ENCODE measurements at regions not wholly inside any gene's neighbourhood (a gene's known extent, or its start where the extent isn't known, plus 50 kb on each side); places are given as distances from the start of the nearest gene placed in this dataset.

DNA sequence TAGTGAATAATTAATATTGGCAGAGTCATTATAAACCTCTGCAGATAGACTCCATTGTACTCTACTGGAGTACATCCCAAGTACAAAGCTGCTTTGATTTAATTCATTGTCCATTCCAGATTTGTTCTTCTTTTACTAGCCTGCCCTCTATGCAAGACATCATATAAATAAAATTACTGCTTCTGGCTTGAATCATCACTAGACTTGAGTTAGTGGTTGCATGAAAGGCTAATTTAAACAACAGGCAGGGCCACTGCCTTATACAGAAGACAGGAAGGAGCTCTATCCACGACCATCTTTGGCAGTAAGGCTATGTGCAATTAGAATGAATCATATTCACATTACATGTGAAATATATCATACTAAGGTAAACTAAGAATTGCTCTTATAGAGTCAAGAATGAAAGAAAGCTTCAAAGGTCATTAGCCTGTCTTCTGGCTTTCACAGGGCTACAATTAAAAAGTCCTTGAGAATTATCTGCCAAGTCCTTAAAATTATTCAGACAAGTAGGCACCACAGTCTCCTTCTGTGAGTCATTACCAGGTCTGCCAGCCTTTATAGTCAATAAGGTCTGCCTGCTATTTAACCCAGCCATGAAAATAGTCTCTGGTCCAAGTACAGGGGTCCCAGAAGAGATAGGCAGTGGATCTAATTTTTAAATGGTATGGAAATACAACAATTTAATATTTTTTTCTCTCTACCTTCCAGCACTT is 631.8 kb downstream of the TMTC2 start:
- no peaks in the 10 kb centered on the region for H3K27me3 ChIP-seq
- TF ChIP-seq, protein P1, sequence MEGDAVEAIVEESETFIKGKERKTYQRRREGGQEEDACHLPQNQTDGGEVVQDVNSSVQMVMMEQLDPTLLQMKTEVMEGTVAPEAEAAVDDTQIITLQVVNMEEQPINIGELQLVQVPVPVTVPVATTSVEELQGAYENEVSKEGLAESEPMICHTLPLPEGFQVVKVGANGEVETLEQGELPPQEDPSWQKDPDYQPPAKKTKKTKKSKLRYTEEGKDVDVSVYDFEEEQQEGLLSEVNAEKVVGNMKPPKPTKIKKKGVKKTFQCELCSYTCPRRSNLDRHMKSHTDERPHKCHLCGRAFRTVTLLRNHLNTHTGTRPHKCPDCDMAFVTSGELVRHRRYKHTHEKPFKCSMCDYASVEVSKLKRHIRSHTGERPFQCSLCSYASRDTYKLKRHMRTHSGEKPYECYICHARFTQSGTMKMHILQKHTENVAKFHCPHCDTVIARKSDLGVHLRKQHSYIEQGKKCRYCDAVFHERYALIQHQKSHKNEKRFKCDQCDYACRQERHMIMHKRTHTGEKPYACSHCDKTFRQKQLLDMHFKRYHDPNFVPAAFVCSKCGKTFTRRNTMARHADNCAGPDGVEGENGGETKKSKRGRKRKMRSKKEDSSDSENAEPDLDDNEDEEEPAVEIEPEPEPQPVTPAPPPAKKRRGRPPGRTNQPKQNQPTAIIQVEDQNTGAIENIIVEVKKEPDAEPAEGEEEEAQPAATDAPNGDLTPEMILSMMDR (IDR thresholded peaks at IDR 0.05), result no peak
- intact Hi-C loops (cut with DNase I), result no loop called here

DNA sequence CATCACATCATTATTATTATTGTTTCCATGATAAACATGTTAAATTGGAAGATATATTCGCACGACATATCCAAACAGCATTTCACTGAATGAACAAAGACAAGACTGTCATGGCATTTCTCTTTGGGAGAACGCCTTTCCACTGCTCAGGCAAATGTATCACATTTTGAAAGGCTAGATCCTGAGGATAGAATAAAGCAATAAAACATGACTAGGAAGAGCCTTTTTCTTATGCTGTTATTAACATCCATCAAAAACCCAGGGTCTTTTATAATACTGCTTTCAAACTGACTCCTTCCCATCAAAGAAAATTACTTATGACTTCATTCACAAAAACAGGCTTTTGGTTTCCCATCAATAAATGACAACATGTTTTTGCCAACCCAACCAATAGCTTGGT is 630.9 kb downstream of the TMTC2 start:
- H3K4me1 ChIP-seq, result no peaks in the 10 kb centered on the region
- intact Hi-C loops (cut with DNase I), result no loop called here
- no peak overlapping the region for H3K27ac ChIP-seq
- H3K36me3 ChIP-seq, result no peaks in the 10 kb centered on the region
- TF ChIP-seq, protein P1 (IDR thresholded peaks at IDR 0.05), result no peak
- no peak overlapping the region for H3K4me3 ChIP-seq
- DNase-seq (ENCODE audit: low spot score in 2 of 2), result no peak
- H3K27me3 ChIP-seq, result no peaks in the 10 kb centered on the region
- H3K9me3 ChIP-seq, result no peaks in the 10 kb centered on the region

More for the DNA sequence above, 631.8 kb downstream of the TMTC2 start:
- Histone ChIP-seq H3K4me3 (no peak overlapping the region), H3K27ac (no peak overlapping the region), H3K9me3 (no peaks in the 10 kb centered on the region), H3K36me3 (no peaks in the 10 kb centered on the region), H3K4me1 (no peaks in the 10 kb centered on the region)
- DNase-seq (ENCODE audit: low spot score in 2 of 2), result no peak

DNA sequence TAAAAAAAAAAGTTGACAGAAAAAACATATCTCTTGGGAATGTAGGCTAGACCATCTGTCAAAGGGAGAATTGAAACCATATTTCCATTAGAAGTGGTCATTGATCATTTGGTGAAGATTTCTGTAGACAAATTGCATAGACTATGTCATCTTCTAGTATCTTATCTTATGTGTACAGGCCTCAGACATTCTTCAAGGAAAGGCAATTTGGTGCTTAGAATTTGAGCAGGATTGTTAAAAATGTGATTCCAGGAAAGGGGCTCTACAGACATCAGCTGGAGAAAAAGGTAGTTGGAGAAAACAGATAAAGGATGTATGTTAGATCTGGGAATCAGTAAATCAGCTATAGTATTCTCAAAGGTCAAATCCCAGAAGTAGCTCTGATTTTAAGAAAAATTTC is 627.1 kb downstream of the TMTC2 start:
- no peaks in the 10 kb centered on the region for H3K9me3 ChIP-seq
- no peak overlapping the region for H3K4me3 ChIP-seq
- no peak for DNase-seq (ENCODE audit: low spot score in 2 of 2)
- H3K27ac ChIP-seq, result no peak overlapping the region
- intact Hi-C loops (cut with DNase I), result no loop called here
- H3K36me3 ChIP-seq, result no peaks in the 10 kb centered on the region
- TF ChIP-seq, protein P1 (IDR thresholded peaks at IDR 0.05), result no peak
- no peaks in the 10 kb centered on the region for H3K27me3 ChIP-seq
- no peaks in the 10 kb centered on the region for H3K4me1 ChIP-seq

DNA sequence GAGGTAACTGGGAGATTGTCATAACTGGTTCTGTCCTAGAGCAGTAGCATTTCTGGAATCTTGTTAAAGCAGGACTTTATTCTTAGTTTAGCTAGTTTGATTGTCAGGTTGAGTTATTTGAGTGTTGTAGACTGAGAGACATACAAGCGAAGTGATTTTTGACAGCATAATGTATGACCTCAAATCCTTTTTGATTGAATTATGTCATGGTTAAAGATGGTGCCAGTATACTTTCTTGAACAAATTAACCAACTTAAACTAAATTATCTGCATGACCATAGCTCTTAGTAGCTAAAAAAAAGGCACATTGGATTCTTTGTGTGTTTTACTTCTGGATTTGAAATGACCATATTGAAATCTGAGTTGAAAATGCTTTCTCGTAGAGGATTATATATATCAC is 626.6 kb downstream of the TMTC2 start:
- TF ChIP-seq, protein P1 (IDR thresholded peaks at IDR 0.05), result no peak
- H3K4me1 ChIP-seq, result no peaks in the 10 kb centered on the region
- no peak overlapping the region for H3K27ac ChIP-seq
- H3K9me3 ChIP-seq, result no peaks in the 10 kb centered on the region
- no peak overlapping the region for H3K4me3 ChIP-seq
- no peak for DNase-seq (ENCODE audit: low spot score in 2 of 2)
- H3K36me3 ChIP-seq, result no peaks in the 10 kb centered on the region
- intact Hi-C loops (cut with DNase I), result no loop called here
- H3K27me3 ChIP-seq, result no peaks in the 10 kb centered on the region

DNA sequence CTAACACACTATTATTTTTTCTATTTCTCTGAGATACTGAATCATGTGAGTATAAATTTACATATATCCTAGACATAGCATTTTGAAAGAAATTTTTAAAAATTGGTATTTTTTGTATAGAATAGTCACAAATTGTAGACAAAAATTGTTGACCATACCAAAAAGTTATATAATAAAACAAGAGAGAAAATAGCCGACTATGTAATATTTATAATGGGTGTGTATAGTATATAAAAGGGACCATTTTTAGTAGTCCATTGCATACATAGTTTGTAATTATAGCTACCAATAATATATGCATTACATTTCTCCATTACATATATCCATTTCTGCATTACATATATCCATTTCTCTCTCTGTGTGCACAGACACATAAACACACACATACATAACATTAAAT is 590.2 kb downstream of the TMTC2 start:
- no peaks in the 10 kb centered on the region for H3K27me3 ChIP-seq
- H3K27ac ChIP-seq, result no peak overlapping the region
- H3K36me3 ChIP-seq, result no peaks in the 10 kb centered on the region
- TF ChIP-seq, protein P1 (IDR thresholded peaks at IDR 0.05), result no peak
- DNase-seq (ENCODE audit: low spot score in 2 of 2), result no peak
- peaks cover 0 to 5% of the 10 kb centered on the region in 2 donors for H3K9me3 ChIP-seq
- H3K4me3 ChIP-seq, result no peak overlapping the region
- H3K4me1 ChIP-seq, result no peaks in the 10 kb centered on the region
- intact Hi-C loops (cut with DNase I), result no loop called here

DNA sequence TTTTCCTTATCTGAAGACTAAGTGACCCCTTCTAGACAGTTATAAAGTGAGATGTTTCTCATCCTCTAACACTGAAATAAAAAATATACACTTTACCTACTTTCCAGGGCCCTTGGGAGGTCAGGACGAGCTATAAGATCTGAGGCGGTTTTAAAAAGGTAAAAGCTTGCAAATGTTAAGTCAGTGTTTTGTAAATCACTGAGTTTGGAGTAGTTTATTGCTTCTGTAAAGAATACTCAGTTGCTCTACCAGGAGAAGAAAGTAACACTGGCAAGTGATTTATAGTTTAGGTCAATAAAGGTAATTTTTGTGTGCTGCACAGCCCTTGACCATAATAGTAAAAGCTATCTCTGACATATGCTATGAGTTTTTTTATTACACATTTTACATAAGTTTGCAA is 584.5 kb downstream of the TMTC2 start:
- intact Hi-C loops (cut with DNase I), result no loop called here

More for the DNA sequence above, 584.5 kb downstream of the TMTC2 start:
- Histone ChIP-seq H3K27ac (no peak overlapping the region), H3K27me3 (no peaks in the 10 kb centered on the region), H3K4me1 (no peaks in the 10 kb centered on the region), H3K9me3 (peaks cover 0 to 5% of the 10 kb centered on the region in 2 donors), H3K36me3 (no peaks in the 10 kb centered on the region), H3K4me3 (no peak overlapping the region)
- TF ChIP-seq, protein P1 (IDR thresholded peaks at IDR 0.05), result no peak
- DNase-seq (ENCODE audit: low spot score in 2 of 2), result no peak

Measured in ascending aorta (tissue), 2 donors.